GM23248 (cell line): ENCODE measurements at regions not wholly inside any gene's neighbourhood (a gene's known extent, or its start where the extent isn't known, plus 50 kb on each side); places are given as distances from the start of the nearest gene placed in this dataset.

Experiments used
- EZH2 ChIP-seq: fragments of 200-600 bp; sonication (generic); IDR thresholded peaks from 2 replicates; pipeline ENCODE4 v1.6.1; 2018; ENCODE audit warnings: antibody characterized with exemption, mild to moderate bottlenecking; ENCODE audit not compliant: insufficient read depth, poor library complexity, severe bottlenecking
- EZH2phosphoT487 ChIP-seq: fragments of 200-600 bp; sonication (generic); IDR thresholded peaks from 2 replicates; pipeline ENCODE4 v1.6.1; 2018; ENCODE audit warnings: antibody characterized with exemption, moderate library complexity, mild to moderate bottlenecking, low read depth; ENCODE audit not compliant: insufficient read depth

- TF ChIP-seq EZH2phosphoT487 (no peak), EZH2 (no peak)
Measured at GRCh38 chr21:31518580-31518979, 140.9 kb upstream of the SOD1 start.
